HEK293T (cell line): ENCODE measurements at regions not wholly inside any gene's neighbourhood (a gene's known extent, or its start where the extent isn't known, plus 50 kb on each side); places are given as distances from the start of the nearest gene placed in this dataset.

ENCODE experiments used
- CTCF ChIA-PET: fragments of 350-600 bp; formaldehyde crosslinking; extraction: SDS; loops from one replicate; lab custom pipeline; 2021; ENCODE audit warnings: antibody characterized with exemption, inconsistent platforms; lab: Yijun Ruan, JAX
- POLR2A ChIA-PET: fragments of 350-600 bp; formaldehyde crosslinking; extraction: SDS; loops from one replicate; lab custom pipeline; 2020; ENCODE audit warnings: antibody characterized with exemption, inconsistent platforms; lab: Yijun Ruan, JAX
- DNase-seq: peaks from one replicate; pipeline ENCODE4 v3.0.0; 2012; ENCODE audit warnings: mixed read lengths; ENCODE audit errors: extremely low spot score
- ARNT ChIP-seq: fragments of 450-650 bp; IDR thresholded peaks from 2 replicates; pipeline ENCODE4 v1.6.1; 2017; ENCODE audit warnings: mild to moderate bottlenecking
- BHLHE40 ChIP-seq: fragments of 450-650 bp; IDR thresholded peaks from 2 replicates; pipeline ENCODE4 v1.6.1; 2016; ENCODE audit warnings: mild to moderate bottlenecking, moderate library complexity, borderline replicate concordance
- CTBP1 ChIP-seq: fragments of 450-650 bp; IDR thresholded peaks from 2 replicates; pipeline ENCODE4 v1.6.1; 2016; ENCODE audit warnings: borderline replicate concordance
- ELF4 ChIP-seq: fragments of 450-650 bp; IDR thresholded peaks from 2 replicates; pipeline ENCODE4 v1.6.1; 2017; ENCODE audit warnings: antibody characterized with exemption
- FOXA1 ChIP-seq: fragments of 450-650 bp; IDR thresholded peaks from 2 replicates; pipeline ENCODE4 v1.6.1; 2016; ENCODE audit warnings: mild to moderate bottlenecking
- FOXK2 ChIP-seq: fragments of 450-650 bp; IDR thresholded peaks from 2 replicates; pipeline ENCODE4 v1.6.1; 2016; ENCODE audit warnings: mild to moderate bottlenecking
- FOXM1 ChIP-seq: fragments of 450-650 bp; IDR thresholded peaks from 2 replicates; pipeline ENCODE4 v1.6.1; 2017; ENCODE audit warnings: mild to moderate bottlenecking, borderline replicate concordance
- HDGF ChIP-seq: fragments of 450-650 bp; IDR thresholded peaks from 2 replicates; pipeline ENCODE4 v1.6.1; 2017; ENCODE audit warnings: antibody characterized with exemption, borderline replicate concordance
- L3MBTL2 ChIP-seq: fragments of 450-650 bp; conservative IDR thresholded peaks from 2 replicates; pipeline ENCODE4 v1.6.1; 2016; ENCODE audit warnings: mild to moderate bottlenecking
- LEF1 ChIP-seq: fragments of 450-650 bp; IDR thresholded peaks from 2 replicates; pipeline ENCODE4 v1.6.1; 2017; ENCODE audit warnings: mild to moderate bottlenecking, borderline replicate concordance
- NFRKB ChIP-seq: fragments of 450-650 bp; IDR thresholded peaks from 2 replicates; pipeline ENCODE4 v1.6.1; 2016; ENCODE audit warnings: mild to moderate bottlenecking, moderate library complexity
- SP1 ChIP-seq: fragments of 450-650 bp; IDR thresholded peaks from 2 replicates; pipeline ENCODE4 v1.6.1; 2017
- SUZ12 ChIP-seq: fragments of 450-650 bp; IDR thresholded peaks from 2 replicates; pipeline ENCODE4 v1.6.1; 2016; ENCODE audit warnings: mild to moderate bottlenecking
- TARDBP ChIP-seq: fragments of 450-650 bp; IDR thresholded peaks from 2 replicates; pipeline ENCODE4 v1.6.1; 2016
- ZNF384 ChIP-seq: fragments of 450-650 bp; IDR thresholded peaks from 2 replicates; pipeline ENCODE4 v1.6.1; 2016
- TF ChIP-seq, protein P1 (sequence below): fragments of 450-650 bp; IDR thresholded peaks from 2 replicates; pipeline ENCODE4 v1.6.1; 2016

DNA sequence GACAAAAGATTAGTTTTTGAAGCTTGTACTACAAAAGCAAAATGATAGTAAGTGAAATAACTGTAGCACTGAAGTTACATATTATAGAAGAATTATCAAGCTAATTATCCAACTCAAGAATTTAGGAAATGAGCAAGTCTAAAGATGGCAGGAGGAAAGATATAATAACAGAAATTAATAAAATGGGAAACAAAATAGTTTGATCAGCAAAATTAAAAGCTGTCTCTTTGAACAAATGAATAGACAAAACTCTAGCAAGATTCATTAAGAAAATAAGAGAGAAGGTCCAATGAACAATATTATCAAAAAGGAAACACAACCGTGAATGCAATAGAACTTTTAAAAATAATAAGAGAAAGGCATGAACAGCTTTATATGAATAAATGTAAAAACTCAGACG lies 224.3 kb upstream of the IRX5 start:
- CTCF ChIA-PET: no interaction called here
- no peak for TF ChIP-seq L3MBTL2
- TF ChIP-seq LEF1: no peak
- no peak for TF ChIP-seq FOXA1
- no peak for TF ChIP-seq NFRKB
- TF ChIP-seq BHLHE40: no peak
- no peak for TF ChIP-seq FOXK2
- no peak for TF ChIP-seq ZNF384
- TF ChIP-seq CTBP1: no peak
- no peak for TF ChIP-seq ARNT
- no peak for TF ChIP-seq SP1
- TF ChIP-seq FOXM1: no peak
- TF ChIP-seq TARDBP: no peak
- TF ChIP-seq, protein P1, sequence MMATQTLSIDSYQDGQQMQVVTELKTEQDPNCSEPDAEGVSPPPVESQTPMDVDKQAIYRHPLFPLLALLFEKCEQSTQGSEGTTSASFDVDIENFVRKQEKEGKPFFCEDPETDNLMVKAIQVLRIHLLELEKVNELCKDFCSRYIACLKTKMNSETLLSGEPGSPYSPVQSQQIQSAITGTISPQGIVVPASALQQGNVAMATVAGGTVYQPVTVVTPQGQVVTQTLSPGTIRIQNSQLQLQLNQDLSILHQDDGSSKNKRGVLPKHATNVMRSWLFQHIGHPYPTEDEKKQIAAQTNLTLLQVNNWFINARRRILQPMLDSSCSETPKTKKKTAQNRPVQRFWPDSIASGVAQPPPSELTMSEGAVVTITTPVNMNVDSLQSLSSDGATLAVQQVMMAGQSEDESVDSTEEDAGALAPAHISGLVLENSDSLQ: no peak
- no peak for DNase-seq
- POLR2A ChIA-PET: no interaction called here

DNA sequence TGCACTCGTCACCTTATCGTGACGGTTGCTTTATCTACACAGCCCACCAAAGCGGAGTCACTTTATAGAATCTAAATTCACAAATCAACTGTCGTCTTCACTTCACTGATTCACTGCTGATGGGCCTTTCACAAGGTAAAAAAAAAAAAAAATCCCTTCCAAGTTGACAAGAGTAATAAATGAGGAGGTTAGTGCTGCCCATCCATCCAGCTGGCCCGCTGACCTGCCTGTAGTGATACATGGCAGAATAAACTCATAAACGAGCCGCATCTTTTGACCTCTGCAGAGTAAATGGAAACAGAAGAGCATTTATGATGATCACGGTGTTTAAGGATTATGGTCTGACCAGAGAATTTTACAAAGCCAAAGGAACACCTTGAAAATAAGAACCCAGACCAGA lies 227.3 kb upstream of the IRX5 start:
- ChIA-PET CTCF (interaction anchor here (0.6 kb wide), 1 partner anchor 59 kb away, joined by 4 read pairs; no protein-coding TSS in a partner anchor), POLR2A (no interaction called here)
- TF ChIP-seq ARNT (no peak), TARDBP (no peak), NFRKB (no peak), FOXM1 (no peak), L3MBTL2 (no peak), SP1 (no peak), CTBP1 (no peak), SUZ12 (no peak), HDGF (no peak)
- TF ChIP-seq, protein P1: no peak
- DNase-seq: no peak

DNA sequence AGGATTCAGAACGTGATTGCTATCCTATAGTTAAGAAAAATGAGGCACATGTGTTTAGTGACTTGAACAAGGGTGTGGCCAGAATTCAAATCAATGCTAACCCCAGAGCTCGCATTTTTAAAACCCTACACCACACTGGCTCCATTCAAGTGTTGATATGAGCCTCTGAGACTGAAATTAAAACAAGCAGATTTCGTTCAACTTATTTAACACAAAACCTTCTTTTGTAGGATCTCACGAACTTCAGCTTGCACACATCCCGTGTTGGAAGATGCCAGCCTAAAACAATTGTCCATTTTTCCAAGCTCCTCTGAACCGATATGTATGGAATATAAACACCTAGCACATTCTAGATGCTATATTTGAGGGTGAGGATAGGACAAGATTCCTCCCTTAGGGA lies 231.0 kb upstream of the IRX5 start:
- TF ChIP-seq TARDBP: no peak
- TF ChIP-seq FOXK2: no peak
- no peak for TF ChIP-seq ARNT
- no peak for TF ChIP-seq SUZ12
- TF ChIP-seq FOXM1: no peak
- POLR2A ChIA-PET: no interaction called here
- DNase-seq: no peak
- CTCF ChIA-PET: no interaction called here

- TF ChIP-seq ARNT: no peak
- no peak for TF ChIP-seq FOXK2
- TF ChIP-seq ZNF384: no peak
- no peak for TF ChIP-seq SUZ12
- no peak for TF ChIP-seq L3MBTL2
- no peak for TF ChIP-seq FOXM1
- no peak for TF ChIP-seq HDGF
- ChIA-PET CTCF (no interaction called here), POLR2A (no interaction called here)
- no peak for DNase-seq
Measured at GRCh38 chr16:54697677-54698076, 233.0 kb upstream of the IRX5 start.

- no peak for TF ChIP-seq BHLHE40
- TF ChIP-seq ARNT: no peak
- no peak for TF ChIP-seq SP1
- CTCF ChIA-PET: no interaction called here
- POLR2A ChIA-PET: no interaction called here
- DNase-seq: peak; percentile 20
Measured at GRCh38 chr16:54696970-54697369, 233.7 kb upstream of the IRX5 start.

- ChIA-PET CTCF (no interaction called here), POLR2A (no interaction called here)
- no peak for TF ChIP-seq SP1
- DNase-seq: no peak
Measured at GRCh38 chr16:54696522-54696921, 234.1 kb upstream of the IRX5 start.

DNA sequence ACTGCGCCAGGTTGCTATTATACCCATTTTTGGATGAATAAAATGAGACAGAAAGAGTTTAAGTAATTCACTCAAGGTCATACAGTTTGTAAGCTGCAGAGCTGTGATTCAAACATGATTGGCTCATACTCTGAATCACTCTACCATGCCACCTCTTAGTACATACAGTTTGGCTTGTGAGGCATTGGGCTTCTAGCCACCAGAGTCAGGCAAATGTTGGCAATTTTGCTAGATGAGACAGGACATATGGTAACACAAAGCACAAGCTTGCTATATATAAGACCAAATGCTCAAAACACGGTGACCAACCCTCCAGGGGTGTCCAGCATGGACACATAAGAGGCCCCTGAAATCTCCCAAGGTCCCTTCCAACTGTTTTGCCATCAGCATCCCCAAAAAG lies 236.0 kb upstream of the IRX5 start:
- CTCF ChIA-PET: no interaction called here

More for the DNA sequence above, 236.0 kb upstream of the IRX5 start:
- POLR2A ChIA-PET: no interaction called here
- DNase-seq: no peak
- no peak for TF ChIP-seq FOXA1
- TF ChIP-seq FOXK2: no peak
- no peak for TF ChIP-seq CTBP1
- no peak for TF ChIP-seq NFRKB
- no peak for TF ChIP-seq ELF4
- TF ChIP-seq SP1: no peak
- no peak for TF ChIP-seq BHLHE40
- TF ChIP-seq FOXM1: no peak
- no peak for TF ChIP-seq SUZ12
- TF ChIP-seq, protein P1: no peak
- TF ChIP-seq TARDBP: no peak
- TF ChIP-seq ARNT: no peak
- no peak for TF ChIP-seq LEF1
